ENCODE measurements at regions not wholly inside any gene's neighbourhood (a gene's known extent, or its start where the extent isn't known, plus 50 kb on each side); places are given as distances from the start of the nearest gene placed in this dataset.

GRCh38 chr13:65834897-65835296, 1395.2 kb downstream of the PCDH9 start:
- no peak overlapping the region for H3K4me3 ChIP-seq (ENCODE audit: low read depth, low read length)
- no peak for TF ChIP-seq CTCF (conservative IDR thresholded peaks at IDR 0.05; ENCODE audit: low read depth, low read length)
- no peak for DNase-seq (ENCODE audit: low read depth)

DNA sequence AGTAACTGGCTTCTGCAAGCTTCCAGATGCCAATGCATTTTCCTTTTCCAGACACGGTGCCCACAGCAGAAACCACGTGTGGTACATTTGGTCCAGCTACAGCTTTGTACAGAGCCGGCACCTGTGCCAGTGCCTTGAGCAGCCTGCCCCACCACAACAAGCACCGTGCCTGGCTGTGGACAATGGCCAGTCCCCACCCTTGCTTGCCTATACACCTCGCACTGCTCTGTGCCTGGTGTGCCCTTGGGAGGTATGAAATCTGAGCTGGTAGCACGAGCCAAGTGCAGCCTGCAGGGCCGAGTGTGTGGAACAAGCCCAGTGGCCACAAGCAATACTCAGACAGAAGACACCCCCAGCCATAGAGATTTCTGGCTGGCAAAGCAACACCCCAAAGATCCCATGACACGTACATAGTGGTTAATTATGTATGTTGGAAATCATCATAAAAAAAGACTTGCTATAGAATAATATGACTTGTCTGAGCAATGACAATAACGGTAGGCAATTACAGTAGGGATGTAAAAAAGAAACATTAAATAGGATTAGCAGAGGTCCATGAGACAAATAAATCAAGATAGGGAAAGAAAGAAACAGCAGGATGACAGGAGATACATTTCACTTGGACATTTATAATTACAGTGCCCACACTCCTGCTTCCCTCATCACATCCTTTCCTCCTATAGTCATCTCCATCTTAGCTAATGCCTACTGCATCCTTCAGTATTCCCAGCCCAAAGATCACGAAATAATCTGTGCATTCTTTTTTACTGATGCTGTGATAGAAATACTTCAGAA, 1399.5 kb downstream of the PCDH9 start:
- DNase-seq (ENCODE audit: low read depth), result no peak
- H3K4me3 ChIP-seq (ENCODE audit: low read depth, low read length), result no peak overlapping the region
- no peak for TF ChIP-seq CTCF (conservative IDR thresholded peaks at IDR 0.05; ENCODE audit: low read depth, low read length)

GRCh38 chr13:65829241-65830008, 1400.7 kb downstream of the PCDH9 start:
- DNase-seq (ENCODE audit: low read depth), result no peak
- H3K4me3 ChIP-seq (ENCODE audit: low read depth, low read length), result no peak overlapping the region
- TF ChIP-seq CTCF (conservative IDR thresholded peaks at IDR 0.05; ENCODE audit: low read depth, low read length), result no peak

GRCh38 chr13:65826657-65827056, 1403.5 kb downstream of the PCDH9 start:
- H3K4me3 ChIP-seq (ENCODE audit: low read depth, low read length), result no peak overlapping the region
- TF ChIP-seq CTCF (conservative IDR thresholded peaks at IDR 0.05; ENCODE audit: low read depth, low read length), result no peak
- no peak for DNase-seq (ENCODE audit: low read depth)

DNA sequence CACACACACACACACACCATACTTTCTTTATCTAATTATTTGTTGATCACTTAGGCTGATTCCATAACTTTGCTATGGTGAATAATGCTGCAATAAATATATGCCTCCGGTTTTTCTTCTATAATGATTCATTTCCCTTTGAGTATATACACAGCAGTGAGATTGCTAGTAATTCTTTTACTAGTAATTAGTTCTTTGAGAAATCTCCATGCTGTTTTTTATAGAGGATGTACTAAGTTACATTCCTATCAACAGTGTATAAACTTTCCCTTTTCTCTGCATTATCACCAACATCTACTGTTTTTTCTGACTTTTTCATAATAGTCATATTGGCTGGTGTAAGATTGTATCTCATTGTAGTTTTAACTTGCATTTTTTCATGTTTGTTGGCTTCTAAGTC, 1405.1 kb downstream of the PCDH9 start:
- H3K4me3 ChIP-seq (ENCODE audit: low read depth, low read length), result no peak overlapping the region
- DNase-seq (ENCODE audit: low read depth), result no peak
- TF ChIP-seq CTCF (conservative IDR thresholded peaks at IDR 0.05; ENCODE audit: low read depth, low read length), result no peak

DNA sequence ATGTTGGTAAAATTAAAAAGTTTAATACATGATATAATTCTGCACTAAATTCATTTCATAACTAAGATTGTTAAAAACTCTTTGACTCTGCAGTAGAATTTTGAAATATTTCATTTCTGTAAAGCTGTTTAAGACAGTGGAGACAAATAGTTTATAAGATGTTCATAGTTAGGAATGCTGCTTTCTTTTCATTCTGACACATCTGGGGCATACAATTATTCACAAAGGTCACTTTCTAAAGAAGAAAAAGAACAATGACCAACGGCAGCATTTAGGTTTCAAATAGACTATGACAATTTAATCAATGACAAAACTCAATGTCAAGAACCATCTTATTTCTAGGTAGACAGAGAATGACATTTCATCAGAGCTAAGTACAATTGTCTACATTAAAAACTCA, 1422.1 kb downstream of the PCDH9 start:
- H3K4me3 ChIP-seq (ENCODE audit: low read depth, low read length), result no peak overlapping the region
- TF ChIP-seq CTCF (conservative IDR thresholded peaks at IDR 0.05; ENCODE audit: low read depth, low read length), result no peak
- DNase-seq (ENCODE audit: low read depth), result no peak
